HFF-Myc (cell line): ENCODE measurements at regions not wholly inside any gene's neighbourhood (a gene's known extent, or its start where the extent isn't known, plus 50 kb on each side); places are given as distances from the start of the nearest gene placed in this dataset.
A peak's percentile ranks its signal among the peaks of the same experiment; 100 is the strongest.

Source experiments
- DNase-seq: peaks from one replicate; pipeline ENCODE4 v3.0.0-alpha.2; 2011; ENCODE audit warnings: low read depth; ENCODE audit errors: extremely low read depth
- H3K4me3 ChIP-seq: replicated peaks from 2 replicates; pipeline ENCODE4 v1.5.1; 2011; ENCODE audit warnings: low read depth, mild to moderate bottlenecking, control low read depth, low read length
- TF ChIP-seq, protein P1 (sequence below): IDR thresholded peaks from 2 replicates; pipeline ENCODE4 v1.5.1; 2012; ENCODE audit warnings: mild to moderate bottlenecking, low read depth, low read length, control low read depth; ENCODE audit errors: missing control alignments

- TF ChIP-seq, protein P1, sequence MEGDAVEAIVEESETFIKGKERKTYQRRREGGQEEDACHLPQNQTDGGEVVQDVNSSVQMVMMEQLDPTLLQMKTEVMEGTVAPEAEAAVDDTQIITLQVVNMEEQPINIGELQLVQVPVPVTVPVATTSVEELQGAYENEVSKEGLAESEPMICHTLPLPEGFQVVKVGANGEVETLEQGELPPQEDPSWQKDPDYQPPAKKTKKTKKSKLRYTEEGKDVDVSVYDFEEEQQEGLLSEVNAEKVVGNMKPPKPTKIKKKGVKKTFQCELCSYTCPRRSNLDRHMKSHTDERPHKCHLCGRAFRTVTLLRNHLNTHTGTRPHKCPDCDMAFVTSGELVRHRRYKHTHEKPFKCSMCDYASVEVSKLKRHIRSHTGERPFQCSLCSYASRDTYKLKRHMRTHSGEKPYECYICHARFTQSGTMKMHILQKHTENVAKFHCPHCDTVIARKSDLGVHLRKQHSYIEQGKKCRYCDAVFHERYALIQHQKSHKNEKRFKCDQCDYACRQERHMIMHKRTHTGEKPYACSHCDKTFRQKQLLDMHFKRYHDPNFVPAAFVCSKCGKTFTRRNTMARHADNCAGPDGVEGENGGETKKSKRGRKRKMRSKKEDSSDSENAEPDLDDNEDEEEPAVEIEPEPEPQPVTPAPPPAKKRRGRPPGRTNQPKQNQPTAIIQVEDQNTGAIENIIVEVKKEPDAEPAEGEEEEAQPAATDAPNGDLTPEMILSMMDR = no peak
- H3K4me3 ChIP-seq = no peak overlapping the region
- no peak for DNase-seq
Measured at GRCh38 chr12:114917953-114918352, 234.0 kb upstream of the TBX3 start.

GRCh38 chr12:114917307-114917706 is 233.3 kb upstream of the TBX3 start:
- TF ChIP-seq, protein P1 = no peak
- DNase-seq = no peak
- H3K4me3 ChIP-seq = peak overlapping the region; percentile 12

DNA sequence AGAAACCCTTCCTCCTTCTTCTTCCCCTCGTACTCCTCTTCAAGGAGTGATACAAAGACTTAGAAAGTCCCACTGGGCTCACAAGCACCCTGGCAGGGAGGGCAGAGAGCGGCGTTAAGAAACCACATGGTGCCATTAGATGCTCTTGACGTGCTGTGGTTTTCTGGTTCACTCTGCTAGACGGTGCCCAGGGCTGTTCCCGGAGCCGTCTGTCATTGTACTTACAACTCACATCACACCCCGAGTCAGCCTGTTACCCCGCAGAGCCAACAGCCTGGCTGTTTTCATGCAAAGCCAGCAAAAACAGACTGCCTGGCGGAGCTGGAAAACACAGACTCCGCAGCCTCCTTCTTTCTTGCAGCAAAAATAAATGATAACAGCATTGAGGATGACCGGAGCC is 232.6 kb upstream of the TBX3 start:
- H3K4me3 ChIP-seq = peak overlapping the region; percentile 12
- no peak for DNase-seq
- TF ChIP-seq, protein P1 = no peak

DNA sequence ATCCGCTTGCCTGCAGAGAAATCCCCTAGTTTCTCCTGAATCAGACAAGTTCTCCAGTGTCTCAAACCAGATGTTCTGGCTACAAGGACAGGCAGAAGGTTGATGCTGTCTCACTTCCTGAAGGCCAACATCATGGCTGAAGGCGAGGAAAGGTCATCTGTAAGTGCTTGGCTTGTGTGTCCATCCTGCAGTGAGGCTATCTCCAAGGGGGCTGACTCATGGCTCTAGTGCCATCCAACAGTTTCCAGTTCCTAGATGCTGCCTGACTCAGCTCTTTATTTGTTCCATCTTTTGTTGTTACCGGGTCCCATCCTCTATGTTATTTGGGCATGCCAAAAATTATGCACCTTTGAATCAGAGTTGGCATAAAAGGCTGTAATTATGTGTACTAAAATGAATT is 232.1 kb upstream of the TBX3 start:
- TF ChIP-seq, protein P1 = no peak
- no peak overlapping the region for H3K4me3 ChIP-seq
- DNase-seq = peak; percentile 96

GRCh38 chr12:114913871-114914801 is 230.2 kb upstream of the TBX3 start:
- no peak for DNase-seq
- no peak overlapping the region for H3K4me3 ChIP-seq
- TF ChIP-seq, protein P1 = no peak

GRCh38 chr12:114912811-114913210 is 228.8 kb upstream of the TBX3 start:
- H3K4me3 ChIP-seq = no peak overlapping the region
- TF ChIP-seq, protein P1 = no peak

DNA sequence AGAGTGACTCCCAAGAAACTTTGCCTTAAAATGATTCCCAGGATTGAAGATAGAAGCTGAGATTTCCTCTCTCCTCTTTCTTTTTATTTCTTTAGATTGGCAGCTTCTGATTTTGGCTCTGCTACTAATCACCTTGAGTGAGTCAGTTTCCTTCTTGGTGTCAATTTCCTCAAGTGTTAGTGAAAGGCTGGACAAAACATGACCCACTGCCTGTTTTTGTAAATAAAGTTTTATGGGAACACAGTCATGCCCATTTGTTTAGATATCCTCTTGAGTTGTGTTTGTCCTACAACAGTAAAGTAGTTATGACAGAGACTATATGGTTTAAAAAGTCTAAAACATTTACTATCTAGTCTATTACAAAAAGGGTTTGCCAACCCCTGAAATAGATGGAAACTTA is 227.2 kb upstream of the TBX3 start:
- no peak for DNase-seq
- TF ChIP-seq, protein P1 = no peak
- H3K4me3 ChIP-seq = no peak overlapping the region

More at GRCh38 chr12:114912811-114913210, 228.8 kb upstream of the TBX3 start:
- no peak for DNase-seq
